HUES64 (cell line): ENCODE measurements at regions not wholly inside any gene's neighbourhood (a gene's known extent, or its start where the extent isn't known, plus 50 kb on each side); places are given as distances from the start of the nearest gene placed in this dataset.

Experiments used
- H3K27ac ChIP-seq: 2 replicates; pipeline ENCODE4 v1.7.0; 2013; ENCODE audit warnings: low read depth, low read length, inconsistent platforms
- H3K27me3 ChIP-seq: 2 replicates; pipeline ENCODE4 v1.6.1; 2013; ENCODE audit warnings: mild to moderate bottlenecking, low read length; ENCODE audit not compliant: insufficient read depth
- H3K36me3 ChIP-seq: 2 replicates; pipeline ENCODE4 v1.6.1; 2013; ENCODE audit warnings: mild to moderate bottlenecking, low read length; ENCODE audit not compliant: insufficient read depth
- H3K4me1 ChIP-seq: 2 replicates; pipeline ENCODE4 v1.6.1; 2013; ENCODE audit warnings: mild to moderate bottlenecking, low read length, moderate library complexity; ENCODE audit not compliant: insufficient read depth
- H3K4me3 ChIP-seq: 2 replicates; pipeline ENCODE4 v1.5.1; 2013; ENCODE audit warnings: mild to moderate bottlenecking, low read length, moderate library complexity
- H3K9ac ChIP-seq: 2 replicates; pipeline ENCODE4 v1.6.1; 2013; ENCODE audit warnings: mild to moderate bottlenecking, low read depth, low read length
- H3K9me3 ChIP-seq: 2 replicates; pipeline ENCODE4 v1.6.1; 2013; ENCODE audit warnings: low read depth, low read length; ENCODE audit not compliant: insufficient read depth
- WGBS: fragments of 150-250, 120-280 bp; methylation state at CpG from one replicate; pipeline ENCODE4 v1.1.7; 2013; ENCODE audit warnings: missing lambda C conversion rate; 5-methylcytosine and 5-hydroxymethylcytosine counted together

DNA sequence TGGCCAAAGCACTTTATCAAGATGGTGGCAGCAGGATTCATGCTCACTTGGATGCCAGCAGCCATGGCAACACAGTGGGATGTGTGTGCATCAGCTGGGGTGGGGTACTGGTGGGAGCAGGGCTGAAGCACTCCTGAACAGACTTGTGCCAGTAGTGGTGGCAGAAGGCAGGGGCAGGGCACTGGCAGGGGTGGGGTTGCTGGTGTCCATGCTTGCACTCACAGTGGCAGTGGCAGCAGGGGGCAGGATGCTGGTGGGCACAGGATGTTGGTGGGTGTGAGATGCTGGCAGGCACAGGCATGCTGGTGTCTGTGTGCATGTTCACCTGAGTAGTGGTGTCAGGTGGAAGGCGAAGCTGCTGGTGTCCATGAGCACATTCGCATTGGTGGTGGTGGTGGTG is 161.0 kb upstream of the PMFBP1 start:
- Histone ChIP-seq H3K4me3 (no peak overlapping the region), H3K27ac (no peak overlapping the region), H3K27me3 (no peaks in the 10 kb centered on the region), H3K4me1 (no peaks in the 10 kb centered on the region), H3K36me3 (no peaks in the 10 kb centered on the region), H3K9me3 (no peaks in the 10 kb centered on the region), H3K9ac (no peak overlapping the region)
- WGBS, result 99% methylated on average over 2 of the region's 2 CpGs

DNA sequence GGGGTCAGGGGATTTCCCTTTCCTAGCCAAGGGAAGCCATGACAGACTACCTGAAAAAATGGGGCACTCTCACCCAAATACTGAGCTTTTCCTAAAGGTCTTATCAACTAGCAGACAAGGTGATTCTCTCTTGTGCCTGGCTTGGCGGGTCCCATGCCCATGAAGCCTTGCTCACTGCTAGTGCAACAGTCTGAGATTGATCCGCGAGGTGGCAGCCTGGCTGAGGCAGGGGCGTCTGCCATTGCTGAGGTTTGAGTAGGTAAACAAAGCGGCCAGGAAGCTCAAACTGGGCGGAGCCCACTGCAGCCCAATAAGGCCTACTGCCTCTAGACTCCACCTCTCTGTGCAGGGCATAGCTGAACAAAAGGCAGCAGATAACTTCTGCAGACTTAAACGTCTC is 152.6 kb upstream of the PMFBP1 start:
- H3K36me3 ChIP-seq, result peaks cover 3% of the 10 kb centered on the region; the same call in 1 of the 2 replicates
- H3K4me1 ChIP-seq, result no peaks in the 10 kb centered on the region
- H3K27me3 ChIP-seq, result no peaks in the 10 kb centered on the region
- H3K27ac ChIP-seq, result no peak overlapping the region
- H3K9ac ChIP-seq, result no peak overlapping the region
- peaks cover 5% of the 10 kb centered on the region for H3K9me3 ChIP-seq
- 90% methylated on average over 7 of the region's 7 CpGs for WGBS
- H3K4me3 ChIP-seq, result no peak overlapping the region

DNA sequence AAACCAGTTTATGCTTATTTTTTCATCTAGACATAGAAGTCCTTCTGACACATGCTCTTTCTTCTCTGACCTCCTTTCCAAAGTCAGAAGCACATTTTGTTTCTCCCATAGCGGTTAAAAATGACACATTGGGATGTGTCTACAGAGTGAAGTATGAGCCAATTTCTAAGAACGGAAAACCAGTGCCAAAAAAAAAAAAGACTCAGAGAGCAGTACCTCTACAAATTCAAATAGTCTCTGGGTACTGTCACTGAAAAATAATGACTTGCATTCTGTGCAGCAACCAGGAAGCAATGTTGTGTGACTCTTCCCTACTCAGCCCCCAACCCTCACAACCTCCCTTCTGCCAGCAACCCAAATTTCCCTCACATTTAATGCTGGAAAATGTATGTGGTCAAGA is 145.5 kb upstream of the PMFBP1 start:
- Histone ChIP-seq H3K4me1 (0 out of 2 replicates have a peak, but pooled peaks cover 5% of the 10 kb centered on the region), H3K27ac (no peak overlapping the region), H3K9me3 (peaks cover 13% of the 10 kb centered on the region), H3K4me3 (no peak overlapping the region), H3K27me3 (no peaks in the 10 kb centered on the region), H3K36me3 (peaks cover 3% of the 10 kb centered on the region; the same call in 1 of the 2 replicates), H3K9ac (no peak overlapping the region)
- 92% methylated on average over 2 of the region's 2 CpGs for WGBS

DNA sequence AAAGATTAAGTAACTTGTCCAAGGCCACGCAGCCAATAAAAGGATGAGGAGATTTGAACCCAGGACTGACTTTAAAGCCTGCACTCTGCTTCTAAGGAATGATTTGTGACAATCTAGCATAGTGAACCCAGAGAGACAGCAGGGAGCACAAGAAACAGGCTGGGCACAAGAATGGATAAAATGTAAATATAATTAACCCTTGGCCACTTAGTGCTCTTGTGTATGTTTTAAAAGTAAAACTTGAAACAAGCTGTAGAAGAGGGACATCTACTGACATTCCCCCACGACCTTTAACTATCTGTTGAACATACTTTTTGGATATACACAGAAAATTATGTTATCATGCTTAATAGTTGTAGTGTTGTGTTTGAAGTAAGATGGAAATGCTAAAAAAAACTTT is 141.9 kb upstream of the PMFBP1 start:
- 0 out of 2 replicates have a peak, but pooled peaks cover 5% of the 10 kb centered on the region for H3K4me1 ChIP-seq
- no peaks in the 10 kb centered on the region for H3K27me3 ChIP-seq
- peaks cover 1% of the 10 kb centered on the region; the same call in 1 of the 2 replicates for H3K9me3 ChIP-seq
- no peak overlapping the region for H3K4me3 ChIP-seq
- no peak overlapping the region for H3K27ac ChIP-seq
- H3K36me3 ChIP-seq, result no peaks in the 10 kb centered on the region
- WGBS, result 92% methylated on average over 1 of the region's 2 CpGs
- no peak overlapping the region for H3K9ac ChIP-seq

DNA sequence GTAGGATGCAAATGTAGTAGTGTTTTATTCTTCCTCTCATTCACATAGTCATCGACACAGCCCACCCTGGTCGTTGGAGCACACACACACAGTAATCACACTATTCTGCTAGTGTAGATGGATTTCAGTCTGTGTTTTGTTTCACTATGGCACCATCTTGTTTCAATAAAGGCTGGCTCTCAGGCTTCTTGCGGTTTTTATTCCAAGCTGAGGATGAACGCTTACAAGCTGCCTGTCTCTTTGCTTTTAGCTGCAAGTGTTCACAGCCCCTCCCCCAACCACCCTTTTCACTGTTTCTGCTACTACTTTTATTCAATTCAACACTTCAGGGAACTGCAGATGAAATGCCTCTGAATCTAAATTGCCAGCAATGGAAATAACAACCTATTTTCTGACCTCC is 140.9 kb upstream of the PMFBP1 start:
- H3K9me3 ChIP-seq, result no peaks in the 10 kb centered on the region; the same call in 1 of the 2 replicates
- H3K9ac ChIP-seq, result no peak overlapping the region
- WGBS, result 83% methylated on average over 3 of the region's 4 CpGs

DNA sequence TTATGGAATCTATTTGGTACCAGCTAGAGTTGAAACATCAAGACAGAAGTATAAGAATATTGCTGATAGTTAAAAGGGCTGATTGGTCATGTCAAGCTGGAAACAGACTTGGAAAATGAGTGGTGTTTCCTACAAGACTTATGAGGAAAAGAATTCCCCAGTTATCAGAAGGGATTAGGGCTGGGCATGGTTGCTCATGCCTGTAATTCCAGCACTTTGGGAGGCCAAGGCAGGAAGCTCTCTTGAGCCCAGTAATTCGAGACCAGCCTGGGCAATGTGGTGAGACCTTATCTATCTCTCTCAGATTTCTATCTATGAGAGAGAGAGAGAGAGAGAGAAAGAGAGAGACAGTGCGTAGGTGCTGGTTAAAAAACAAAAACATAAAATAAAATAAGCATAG is 139.5 kb upstream of the PMFBP1 start:
- Histone ChIP-seq H3K27ac (no peak overlapping the region), H3K4me3 (no peak overlapping the region), H3K36me3 (no peaks in the 10 kb centered on the region), H3K27me3 (no peaks in the 10 kb centered on the region), H3K9ac (no peak overlapping the region), H3K4me1 (0 out of 2 replicates have a peak, but pooled peaks cover 5% of the 10 kb centered on the region), H3K9me3 (no peaks in the 10 kb centered on the region; the same call in 1 of the 2 replicates)
- WGBS, result 56% methylated on average over 1 of the region's 2 CpGs

More for the DNA sequence above, 140.9 kb upstream of the PMFBP1 start:
- Histone ChIP-seq H3K27ac (no peak overlapping the region), H3K4me1 (0 out of 2 replicates have a peak, but pooled peaks cover 5% of the 10 kb centered on the region), H3K4me3 (no peak overlapping the region), H3K36me3 (no peaks in the 10 kb centered on the region), H3K27me3 (no peaks in the 10 kb centered on the region)

DNA sequence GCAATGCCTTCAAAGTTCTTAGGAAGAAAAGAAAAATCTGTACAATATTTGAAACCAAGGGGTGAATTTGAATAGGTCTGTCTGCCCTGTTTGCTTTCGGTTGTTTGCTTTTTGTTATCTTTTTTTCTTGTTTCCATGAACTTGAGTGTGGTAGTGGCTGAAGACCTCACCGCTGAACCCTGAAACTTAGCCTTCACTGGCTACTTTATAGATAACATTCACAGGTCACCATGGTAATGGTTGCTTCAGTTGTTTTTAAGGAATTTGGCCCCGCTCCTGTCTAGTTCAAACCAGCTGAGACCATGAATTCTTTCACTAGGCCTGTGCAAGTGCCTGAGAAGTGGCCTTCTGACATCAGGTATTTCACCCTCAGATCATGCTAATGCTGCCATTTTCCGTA is 137.0 kb upstream of the PMFBP1 start:
- H3K27me3 ChIP-seq, result no peaks in the 10 kb centered on the region
- no peak overlapping the region for H3K4me3 ChIP-seq
- no peak overlapping the region for H3K27ac ChIP-seq
- WGBS, result 91% methylated on average over 4 of the region's 4 CpGs
- H3K9me3 ChIP-seq, result peaks cover 2% of the 10 kb centered on the region; the same call in 1 of the 2 replicates
- H3K36me3 ChIP-seq, result no peaks in the 10 kb centered on the region
- H3K9ac ChIP-seq, result no peak overlapping the region
- 0 out of 2 replicates have a peak, but pooled peaks cover 5% of the 10 kb centered on the region for H3K4me1 ChIP-seq

DNA sequence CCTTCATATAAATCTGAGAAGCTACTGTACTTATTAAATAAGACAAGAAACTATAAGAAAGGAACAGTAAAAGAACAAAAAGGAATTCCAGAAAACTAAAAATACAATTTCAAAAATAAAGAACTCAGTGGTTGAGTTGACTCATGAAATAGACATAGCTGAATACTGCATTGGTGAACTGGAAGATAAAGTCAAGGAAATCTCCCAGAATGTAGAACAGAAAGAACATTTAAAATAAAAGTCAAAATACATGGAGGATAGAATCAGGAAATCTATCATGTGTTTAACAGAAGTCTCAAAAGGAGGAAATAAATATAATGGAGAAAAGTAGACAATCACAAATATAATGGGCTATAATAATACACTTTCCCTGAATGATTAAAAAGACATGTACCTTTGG is 136.4 kb upstream of the PMFBP1 start:
- no peaks in the 10 kb centered on the region for H3K27me3 ChIP-seq
- H3K9ac ChIP-seq, result no peak overlapping the region
- peaks cover 2% of the 10 kb centered on the region; the same call in 1 of the 2 replicates for H3K9me3 ChIP-seq
- no peaks in the 10 kb centered on the region for H3K36me3 ChIP-seq
- H3K27ac ChIP-seq, result no peak overlapping the region
- 0 out of 2 replicates have a peak, but pooled peaks cover 5% of the 10 kb centered on the region for H3K4me1 ChIP-seq
- H3K4me3 ChIP-seq, result no peak overlapping the region

DNA sequence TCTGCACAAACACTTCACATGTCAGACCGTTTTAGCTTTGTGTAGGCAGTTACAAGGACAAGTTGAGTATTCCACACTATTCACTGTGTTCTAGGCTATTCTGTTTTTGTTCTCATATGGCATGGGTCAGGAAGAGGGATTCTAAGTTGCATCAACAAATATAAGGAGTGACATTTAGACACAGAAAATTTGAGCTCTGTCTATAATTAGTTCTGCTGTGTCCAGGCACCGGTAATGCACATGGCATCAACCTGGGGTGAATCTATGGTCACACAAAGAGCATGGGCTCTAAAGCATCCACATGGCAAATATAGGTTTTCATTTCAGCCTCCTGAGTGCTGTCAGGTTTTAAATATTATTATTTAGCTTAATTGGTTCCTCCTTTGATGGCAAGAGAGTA is 130.4 kb upstream of the PMFBP1 start:
- no peak overlapping the region for H3K27ac ChIP-seq
- no peaks in the 10 kb centered on the region for H3K27me3 ChIP-seq
- 91% methylated on average over 2 of the region's 2 CpGs for WGBS

DNA sequence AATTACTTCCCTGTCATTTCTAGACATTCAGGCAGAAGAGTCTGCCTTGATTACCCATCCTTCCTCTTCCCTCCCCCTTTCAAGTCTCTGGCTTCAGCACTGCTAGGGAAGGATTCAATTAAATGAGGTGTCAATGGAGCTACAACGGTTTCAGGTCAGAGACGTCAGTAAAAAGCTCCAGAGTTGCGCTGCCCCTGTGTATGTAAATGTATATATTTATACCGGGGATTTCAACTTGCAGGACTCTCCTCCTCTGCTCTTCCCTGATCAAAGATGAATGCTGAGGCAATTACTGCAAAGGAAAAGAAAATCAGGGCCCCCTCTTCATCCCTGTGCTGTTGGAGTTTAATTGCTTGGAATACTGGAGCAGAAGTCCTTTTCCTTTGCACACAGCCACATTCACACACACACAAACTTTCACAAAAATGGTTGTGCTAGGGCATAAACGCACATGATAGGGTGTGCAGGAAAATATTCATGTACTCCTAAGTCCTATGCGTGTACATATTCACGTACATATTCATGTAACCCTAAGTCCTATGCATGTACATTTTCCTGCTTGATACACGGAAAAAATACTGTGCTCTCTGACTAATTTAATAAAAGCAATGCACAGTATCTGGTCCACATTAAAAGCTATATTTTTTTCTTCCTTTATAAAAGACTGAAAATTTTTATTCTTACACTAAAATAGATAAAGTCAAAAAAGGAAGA is 129.7 kb upstream of the PMFBP1 start:
- Histone ChIP-seq H3K4me1 (0 out of 2 replicates have a peak, but pooled peaks cover 4% of the 10 kb centered on the region), H3K4me3 (no peak overlapping the region)

More for the DNA sequence above, 130.4 kb upstream of the PMFBP1 start:
- Histone ChIP-seq H3K4me3 (no peak overlapping the region), H3K9ac (no peak overlapping the region), H3K36me3 (no peaks in the 10 kb centered on the region), H3K9me3 (peaks cover 2% of the 10 kb centered on the region; the same call in 1 of the 2 replicates), H3K4me1 (0 out of 2 replicates have a peak, but pooled peaks cover 4% of the 10 kb centered on the region)

DNA sequence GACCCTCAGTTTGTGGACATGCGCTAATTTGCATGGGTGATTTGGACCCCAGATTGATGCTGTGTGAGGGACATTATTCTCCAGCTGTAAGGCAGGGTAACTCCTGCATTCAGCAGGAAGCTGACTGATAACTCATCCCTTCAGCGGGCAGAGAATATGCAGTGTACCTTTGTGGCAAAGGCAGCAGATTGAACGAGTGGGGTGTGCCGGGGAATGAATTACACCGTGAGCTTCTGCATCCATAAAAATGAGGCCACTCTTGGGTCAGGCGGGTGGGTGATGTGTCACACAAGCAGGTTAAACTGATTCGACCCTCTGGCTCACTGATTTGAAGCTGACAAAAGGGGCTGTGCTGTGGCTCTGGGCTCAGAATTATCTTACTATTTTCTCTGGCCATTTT is 128.9 kb upstream of the PMFBP1 start:
- Histone ChIP-seq H3K4me1 (0 out of 2 replicates have a peak, but pooled peaks cover 4% of the 10 kb centered on the region), H3K27ac (no peak overlapping the region), H3K4me3 (no peak overlapping the region), H3K9me3 (peaks cover 2% of the 10 kb centered on the region; the same call in 1 of the 2 replicates), H3K36me3 (no peaks in the 10 kb centered on the region), H3K27me3 (no peaks in the 10 kb centered on the region), H3K9ac (no peak overlapping the region)
- WGBS, result 90% methylated on average over 7 of the region's 7 CpGs

More for the DNA sequence above, 129.7 kb upstream of the PMFBP1 start:
- H3K9me3 ChIP-seq, result peaks cover 2% of the 10 kb centered on the region; the same call in 1 of the 2 replicates
- no peaks in the 10 kb centered on the region for H3K27me3 ChIP-seq
- H3K27ac ChIP-seq, result no peak overlapping the region
- whole genome bisulfite sequencing, result 81% methylated on average over 8 of the region's 8 CpGs
- no peaks in the 10 kb centered on the region for H3K36me3 ChIP-seq
- H3K9ac ChIP-seq, result no peak overlapping the region
